Activated CD8-positive, alpha-beta memory T cell treated with anti-CD3 and anti-CD28 coated beads, Interleukin-2, amount 50 U/mL, for 48 hours (primary cell): ENCODE measurements at regions not wholly inside any gene's neighbourhood (a gene's known extent, or its start where the extent isn't known, plus 50 kb on each side); places are given as distances from the start of the nearest gene placed in this dataset.
"Not testable (repeated sequence)": the region's sequence is repeated elsewhere in the genome, so short reads cannot be mapped to it uniquely, and the experiment has no call there.

Experiments used
- DNase-seq: peaks from one replicate; pipeline ENCODE4 v3.0.0-alpha.2; 2020

DNA sequence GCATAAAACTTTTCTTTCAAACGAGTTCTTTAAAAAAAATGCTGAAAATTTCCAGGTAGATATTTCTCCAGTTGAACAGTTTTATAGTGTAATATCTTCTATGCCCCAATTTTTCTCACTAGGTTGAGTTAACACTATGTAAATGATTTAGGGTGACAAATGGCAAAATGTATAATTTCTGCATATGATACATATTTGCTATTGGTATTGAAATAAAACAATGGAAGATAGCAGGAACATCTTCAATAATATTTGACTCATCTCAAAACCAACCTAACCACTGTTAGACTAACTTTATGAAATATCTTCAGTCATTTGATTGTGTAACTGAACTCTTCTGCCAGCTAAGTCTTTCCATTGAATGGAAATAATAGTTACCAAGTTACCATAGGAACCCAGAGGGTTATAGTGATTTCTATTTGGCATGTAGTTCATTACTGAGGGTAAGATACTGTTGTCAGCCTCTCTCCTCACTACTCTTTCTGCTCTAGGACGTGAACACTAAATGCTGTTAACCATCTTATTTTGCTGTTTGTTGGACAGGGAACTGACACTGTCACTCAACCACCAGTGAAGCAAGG, 824.7 kb upstream of the NECTIN3 start:
- DNase-seq = no peak

DNA sequence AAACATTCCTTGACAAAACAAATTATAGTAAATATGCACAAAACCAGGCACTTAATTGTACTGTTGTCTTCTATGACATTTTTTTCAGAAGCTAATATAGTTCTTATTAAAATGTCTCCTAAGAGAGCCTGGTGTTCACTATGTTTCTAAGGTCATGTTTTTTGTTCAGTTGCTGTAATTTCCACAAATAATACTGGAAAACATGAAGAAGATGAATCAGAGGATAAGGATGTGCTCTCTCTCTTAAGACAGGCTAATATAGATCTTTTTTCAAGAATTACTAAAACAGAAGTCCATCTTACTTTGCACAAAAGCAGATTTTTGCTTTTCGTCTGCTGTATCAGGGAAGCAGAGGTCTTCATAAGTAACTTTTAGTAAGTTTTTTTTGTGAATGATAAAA, 823.0 kb upstream of the NECTIN3 start:
- DNase-seq = no peak

DNA sequence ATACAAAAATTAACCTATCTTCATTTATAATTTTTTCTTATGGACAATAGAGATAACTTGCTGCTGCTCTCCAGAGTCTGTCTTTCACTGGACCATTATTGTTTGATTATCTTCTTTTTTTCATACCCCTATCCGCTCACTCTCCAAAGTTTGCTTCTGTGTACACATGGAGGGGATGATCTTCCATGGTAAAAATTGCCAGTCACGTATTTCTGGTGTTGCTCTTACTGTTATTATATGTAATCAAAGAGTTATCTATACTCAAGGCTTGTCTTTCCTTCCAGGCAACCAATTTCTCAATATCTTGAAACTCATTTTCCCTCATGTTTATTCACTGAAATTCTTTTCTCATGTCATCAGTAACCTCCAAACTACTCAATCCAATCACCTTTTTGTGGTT, 817.8 kb upstream of the NECTIN3 start:
- DNase-seq = no peak

DNA sequence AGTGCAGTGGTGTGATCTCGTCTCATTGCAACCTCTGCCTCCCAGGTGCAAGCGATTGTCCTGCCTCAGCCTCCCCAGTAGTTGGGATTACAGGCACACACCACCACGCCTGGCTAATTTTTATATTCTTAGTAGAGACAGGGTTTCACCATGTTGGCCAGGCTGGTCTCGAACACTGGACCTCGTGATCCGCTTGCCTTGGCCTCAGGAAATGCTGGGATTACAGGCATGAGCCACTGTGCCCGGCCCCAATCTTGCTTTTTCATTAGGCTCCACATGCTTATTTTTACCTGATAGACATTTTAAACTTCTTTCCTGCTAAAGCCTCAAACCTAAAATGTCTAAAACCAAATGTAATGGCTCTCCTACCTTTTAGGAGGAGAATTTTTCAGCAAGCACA, 817.0 kb upstream of the NECTIN3 start:
- DNase-seq = no peak

DNA sequence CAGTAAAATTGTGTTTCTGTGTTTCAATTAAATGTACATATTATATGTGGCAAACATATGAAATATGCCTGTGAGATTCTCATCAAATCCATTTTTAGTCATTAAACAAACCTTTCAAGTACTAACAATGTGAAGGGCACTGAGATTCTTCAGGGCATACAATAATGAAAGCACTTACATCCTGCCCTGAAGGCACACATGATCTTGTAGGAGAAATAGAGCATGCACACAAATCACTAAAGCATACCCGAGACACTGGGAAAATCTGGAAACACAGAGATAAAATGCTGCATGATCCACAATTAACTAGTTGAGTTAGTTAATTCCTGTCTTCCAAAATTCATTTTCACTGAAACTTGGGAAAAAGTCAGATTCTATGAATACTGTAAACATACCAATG, 810.5 kb upstream of the NECTIN3 start:
- no peak for DNase-seq

DNA sequence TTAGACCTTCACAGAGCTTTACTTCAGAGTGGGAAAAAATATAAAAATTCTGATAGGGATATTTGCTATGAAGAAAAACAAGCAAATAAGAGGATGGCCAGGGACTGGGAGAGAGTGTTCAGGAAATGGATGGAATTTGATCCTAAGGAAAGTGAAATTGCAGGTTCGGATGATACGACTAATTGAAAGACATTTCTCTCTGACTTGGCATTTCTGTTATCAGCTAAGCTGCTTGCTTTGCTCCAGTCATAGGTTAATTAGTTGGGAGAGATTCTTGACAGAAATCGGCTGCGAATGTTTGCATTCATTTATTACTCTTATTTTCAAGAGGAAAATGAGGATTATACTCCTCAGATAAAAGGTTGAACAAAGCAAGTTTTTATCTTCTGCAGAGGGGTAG, 808.7 kb upstream of the NECTIN3 start:
- no peak for DNase-seq

DNA sequence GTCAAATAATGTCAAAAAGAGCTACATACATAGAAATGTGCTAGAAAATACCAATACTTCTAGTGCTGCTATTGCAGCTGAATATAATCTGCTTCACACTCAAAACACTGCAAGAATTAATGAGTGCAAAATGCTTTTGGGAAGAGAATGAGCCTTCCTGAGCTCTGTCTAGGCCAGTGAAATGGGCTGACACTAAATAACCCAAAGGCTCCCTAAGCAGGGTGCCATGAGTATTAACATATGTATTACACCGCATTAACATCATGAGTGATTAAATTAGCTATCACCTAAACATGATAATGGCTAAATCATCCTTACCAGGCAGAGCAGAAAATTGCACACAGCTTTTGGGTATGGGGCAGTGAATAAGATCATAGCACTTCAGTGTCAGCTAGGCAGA, 806.3 kb upstream of the NECTIN3 start:
- DNase-seq = no peak

DNA sequence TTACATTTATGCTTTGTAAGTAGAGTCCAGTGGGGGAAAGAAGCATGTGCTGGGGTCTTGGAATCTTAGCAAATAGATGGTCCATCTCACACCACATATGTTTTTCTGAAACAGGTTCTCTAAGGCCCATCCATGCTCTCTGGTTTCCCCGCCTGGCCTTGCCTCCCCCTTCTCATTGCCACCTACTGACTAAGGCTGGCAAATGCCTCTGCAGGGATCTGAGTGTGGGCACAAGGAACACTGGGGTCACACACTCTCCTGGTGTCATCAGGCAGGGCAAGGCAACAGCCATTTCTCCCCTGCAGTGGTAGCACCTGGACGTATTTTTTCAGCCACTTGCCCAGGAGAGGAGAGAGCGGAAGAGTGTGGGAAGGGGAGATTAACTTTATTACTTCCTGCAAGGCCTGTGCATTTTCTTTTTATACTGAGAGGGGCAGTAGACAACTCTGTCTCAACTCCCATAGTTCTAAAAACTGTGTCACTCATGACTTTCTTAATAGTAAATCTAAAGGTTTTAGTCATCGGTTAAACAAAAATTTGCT, 804.2 kb upstream of the NECTIN3 start:
- DNase-seq = no peak

DNA sequence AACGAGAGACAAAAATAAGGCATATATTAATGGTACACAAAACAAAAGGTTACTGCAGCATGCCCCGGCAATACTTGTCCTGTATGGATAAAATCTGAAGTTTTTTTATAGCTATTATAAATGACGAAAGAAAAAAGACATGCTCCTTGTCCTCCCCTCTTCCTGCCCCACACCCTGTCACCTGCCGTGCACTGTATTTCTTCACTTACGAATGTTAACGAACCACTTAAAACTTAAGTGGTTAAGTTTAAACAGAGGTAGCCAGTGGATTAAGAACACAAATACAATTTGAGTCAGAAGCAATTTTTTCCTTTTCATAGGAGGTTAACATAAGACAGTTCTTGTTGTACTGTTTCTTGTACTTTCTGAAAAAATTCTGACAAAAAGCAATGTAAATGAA, 799.1 kb upstream of the NECTIN3 start:
- no peak for DNase-seq

DNA sequence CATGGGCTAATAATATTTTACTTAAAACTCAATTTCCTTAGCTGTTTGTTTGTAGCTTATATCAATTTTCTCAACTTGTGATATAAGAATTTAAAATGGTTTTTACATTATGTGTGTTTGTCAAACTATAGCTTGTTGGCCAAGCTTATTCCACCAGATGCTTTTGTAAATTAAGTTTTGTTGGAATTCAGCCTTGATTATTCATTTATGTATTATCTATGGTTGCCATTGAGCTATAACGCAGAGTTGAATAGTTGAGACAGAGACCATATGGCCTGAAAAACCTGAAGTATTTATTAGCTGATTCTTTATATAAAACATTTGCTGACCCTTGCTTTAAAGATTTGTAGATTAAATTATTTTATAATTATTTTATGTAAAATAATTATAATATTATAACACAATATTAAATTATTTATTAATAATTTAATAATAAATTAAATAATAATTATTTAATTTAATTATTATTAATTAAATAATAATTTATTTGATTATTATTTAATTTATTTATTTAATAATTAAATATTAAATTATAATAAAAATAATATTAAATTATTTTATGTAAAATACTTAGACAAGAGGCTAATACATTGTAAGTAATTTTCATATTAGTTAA, 779.6 kb upstream of the NECTIN3 start:
- DNase-seq = no peak

DNA sequence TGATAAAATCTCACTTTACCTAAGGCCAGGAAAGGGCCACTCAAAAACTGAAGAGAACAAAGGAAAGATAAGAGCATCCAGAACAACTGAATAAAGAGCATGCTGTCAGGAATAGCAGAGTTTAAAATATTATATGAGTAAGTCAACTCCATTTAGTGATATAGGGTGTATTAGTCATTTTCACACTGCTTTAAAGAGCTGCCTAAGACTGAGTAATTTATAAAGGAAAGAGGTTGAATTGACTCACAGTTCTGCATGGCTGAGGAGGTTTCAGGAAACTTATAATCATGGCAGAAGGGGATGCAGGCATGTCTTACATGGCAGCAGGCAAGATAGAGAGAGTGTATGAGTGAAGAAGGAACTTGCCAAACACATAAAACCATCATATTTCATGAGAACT, 778.0 kb upstream of the NECTIN3 start:
- no peak for DNase-seq

DNA sequence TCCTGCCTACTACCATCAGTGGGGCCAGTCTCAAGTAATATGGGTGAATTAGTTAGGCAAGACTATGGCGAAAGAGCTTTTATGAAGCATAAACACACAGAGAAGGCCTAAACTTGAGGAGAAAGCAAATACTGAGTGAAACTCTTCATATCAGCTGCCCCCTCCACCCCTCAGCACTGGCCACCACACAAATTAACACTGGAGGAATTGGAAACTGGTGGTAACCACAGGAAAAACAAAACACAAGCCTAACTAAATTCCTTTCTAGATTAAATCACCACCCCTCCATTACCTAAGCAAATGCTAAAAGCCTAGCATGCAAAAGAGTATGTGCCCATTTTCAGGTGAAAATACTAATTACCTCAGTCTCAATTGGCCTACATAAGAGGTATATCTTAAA, 774.7 kb upstream of the NECTIN3 start:
- no peak for DNase-seq

DNA sequence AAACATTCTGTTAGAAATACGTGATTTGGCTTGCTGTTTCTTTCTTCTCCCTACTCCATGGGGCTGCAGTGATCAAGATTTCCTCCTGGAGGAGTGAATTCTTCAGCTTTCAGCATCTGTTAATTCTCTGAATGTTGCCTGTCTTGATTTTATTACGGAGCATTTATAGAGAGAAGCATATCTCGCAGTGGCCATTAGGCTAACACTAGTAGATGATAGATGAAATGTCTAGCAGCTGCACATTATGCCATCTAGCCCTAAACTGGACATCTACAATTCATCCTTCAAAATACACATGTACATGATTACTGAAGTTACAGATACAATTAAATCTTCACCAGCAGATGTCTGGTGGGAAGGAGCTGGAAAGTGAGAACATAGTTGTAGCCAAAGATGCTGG, 769.8 kb upstream of the NECTIN3 start:
- DNase-seq = no peak

DNA sequence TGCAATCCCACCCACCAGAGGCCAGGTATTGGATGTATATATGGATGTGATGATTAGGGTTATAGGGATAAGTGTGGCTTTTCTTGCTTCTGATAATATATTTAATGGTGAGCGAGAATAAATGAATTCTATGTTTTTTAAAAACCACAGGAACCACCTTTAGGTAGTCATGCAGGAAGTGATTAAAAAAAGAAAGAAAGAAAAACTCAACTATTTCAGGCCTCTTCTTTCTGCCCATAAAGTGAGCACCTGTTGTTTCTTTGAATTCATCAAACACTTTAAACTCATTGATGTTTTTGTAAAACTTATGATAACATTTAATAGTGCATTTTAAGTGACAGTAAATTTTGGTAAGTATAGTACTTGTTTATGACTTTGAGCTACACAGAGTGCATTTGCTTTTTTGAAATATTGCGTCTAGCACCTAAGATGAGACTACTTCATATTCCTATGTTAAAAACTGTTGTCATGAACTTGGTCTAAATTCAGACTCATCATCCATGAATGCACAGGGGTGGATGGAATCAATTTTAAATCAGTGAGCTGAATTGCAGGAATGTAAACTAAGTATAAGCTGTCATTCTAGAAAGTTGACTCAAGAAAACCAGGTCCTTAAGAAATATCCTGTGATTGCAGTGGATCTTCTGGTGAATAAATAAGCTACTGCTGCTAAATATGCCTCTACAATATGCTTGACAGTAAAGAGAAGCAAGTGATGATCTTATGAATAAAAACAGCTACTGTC, 764.4 kb upstream of the NECTIN3 start:
- DNase-seq = no peak

DNA sequence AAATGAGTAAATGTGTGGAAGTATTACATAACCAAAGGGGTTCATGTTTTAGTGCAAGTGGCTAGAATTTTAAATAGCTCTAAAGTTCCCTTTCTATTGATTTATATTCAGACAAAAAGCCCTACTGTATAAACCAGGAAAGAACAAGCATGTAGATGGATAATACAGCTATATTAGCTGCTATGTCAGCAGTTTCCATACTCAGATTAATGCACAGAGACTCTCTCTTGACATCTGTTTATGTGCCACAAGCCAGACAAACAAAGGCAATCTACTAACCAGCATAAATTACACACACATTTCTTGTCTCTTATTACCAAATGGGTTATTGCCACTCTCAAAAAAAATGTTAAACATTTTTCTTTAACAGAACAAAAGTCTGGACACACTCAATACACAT, 760.1 kb upstream of the NECTIN3 start:
- no peak for DNase-seq

DNA sequence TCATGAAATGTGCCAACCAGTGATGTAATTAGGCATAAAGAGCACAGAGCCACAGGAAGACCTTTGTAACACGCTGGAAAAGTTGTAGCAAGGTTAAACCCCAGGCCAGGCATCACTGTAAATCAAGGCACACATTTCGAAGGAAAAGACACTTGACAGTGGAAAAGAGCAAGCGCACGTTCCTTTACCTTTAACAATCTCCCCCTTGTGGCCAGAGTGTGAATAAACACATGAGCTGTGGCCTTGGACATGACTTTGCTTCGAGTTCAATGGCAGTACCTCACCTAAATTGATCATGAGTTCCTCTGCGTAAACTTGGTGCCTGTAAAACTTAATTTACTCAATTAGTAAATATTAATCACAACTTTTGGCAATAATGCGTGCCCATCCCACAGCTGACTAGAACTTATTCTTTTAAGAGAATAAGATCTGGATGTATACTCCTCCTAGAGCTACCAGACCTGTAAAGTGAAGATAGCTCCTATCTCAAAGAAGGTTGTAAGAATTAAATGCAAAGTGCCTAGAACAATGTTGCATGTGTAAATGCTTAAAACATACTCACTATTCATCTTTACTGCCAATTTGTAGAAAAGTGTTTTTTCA, 757.0 kb upstream of the NECTIN3 start:
- peak; percentile 54 for DNase-seq

DNA sequence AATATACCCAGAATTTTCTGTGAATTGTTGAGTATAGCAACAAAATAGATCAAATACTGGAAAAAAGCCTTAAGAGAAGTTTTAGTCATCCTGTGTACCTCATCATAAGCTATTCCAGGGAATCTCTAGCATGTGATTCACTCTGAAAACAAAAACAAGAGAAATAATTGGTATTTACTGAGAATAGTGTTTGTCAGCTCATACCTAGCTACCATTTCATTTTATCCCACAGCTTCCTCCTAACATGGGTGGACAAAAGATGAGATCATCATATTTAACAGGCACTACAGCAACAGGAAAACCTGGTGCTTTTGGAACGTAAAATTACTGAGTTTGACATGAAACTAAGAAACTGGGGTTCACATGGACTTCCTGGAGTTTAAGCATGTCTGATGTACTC, 753.5 kb upstream of the NECTIN3 start:
- no peak for DNase-seq

DNA sequence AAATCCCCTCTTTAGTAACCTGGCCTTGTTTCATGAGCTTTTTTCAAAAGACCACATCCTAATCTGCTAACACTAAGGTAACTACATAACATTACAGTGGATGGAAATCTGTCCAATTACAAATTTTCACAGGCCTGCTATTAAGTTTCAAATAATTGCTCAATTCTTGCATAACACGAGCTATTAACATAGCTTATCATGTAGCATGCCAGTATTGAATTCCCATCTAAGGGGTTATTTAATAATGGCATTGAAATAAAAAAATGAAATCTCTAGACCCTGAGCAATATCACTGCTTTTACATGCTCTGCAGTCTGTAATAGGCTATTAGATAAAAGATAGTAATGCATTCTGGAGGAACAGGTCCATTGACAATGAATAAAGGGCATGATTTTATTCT, 748.3 kb upstream of the NECTIN3 start:
- no peak for DNase-seq

DNA sequence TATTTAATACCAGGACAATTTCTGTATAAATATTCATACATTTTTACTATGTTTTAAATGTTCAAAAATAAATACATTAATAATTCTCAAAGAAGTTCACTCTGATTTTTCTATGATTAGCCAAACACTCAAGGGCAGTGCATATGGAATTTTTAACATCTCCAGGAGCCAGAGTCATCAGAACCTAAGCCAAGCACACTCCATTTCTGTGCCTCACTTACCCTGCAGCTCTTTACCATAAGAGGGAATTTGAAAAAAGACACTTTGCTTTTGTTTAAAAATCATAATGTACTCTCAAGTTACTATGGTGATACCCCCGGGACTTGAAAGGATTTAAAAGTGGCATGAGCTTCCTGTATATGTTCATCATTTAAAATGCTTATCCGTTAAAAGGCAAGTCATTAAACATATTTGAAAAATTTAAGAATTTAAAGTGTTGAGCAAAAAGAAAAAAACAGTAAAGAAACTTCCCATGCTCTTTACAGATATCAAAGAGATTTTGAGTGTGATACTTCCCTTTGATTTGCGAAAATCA, 747.4 kb upstream of the NECTIN3 start:
- no peak for DNase-seq

DNA sequence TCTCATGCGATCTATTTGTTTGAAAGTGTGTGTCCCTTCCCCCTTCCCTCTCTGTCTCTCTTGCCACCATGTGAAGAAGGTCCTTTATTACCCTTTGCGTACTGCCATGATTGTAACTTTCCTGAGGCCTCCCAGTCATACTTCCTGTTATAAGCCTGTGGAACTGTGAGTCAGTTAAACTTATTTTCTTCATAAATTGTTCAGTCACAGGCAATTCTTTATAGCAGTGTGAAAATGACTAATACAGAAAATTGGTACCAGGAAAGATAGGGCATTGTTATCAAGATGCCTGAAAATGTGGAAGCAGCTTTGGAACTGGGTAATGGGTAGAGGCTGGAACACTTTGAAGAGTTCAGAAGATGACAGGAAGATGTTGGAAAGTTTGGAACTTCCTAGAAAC, 743.7 kb upstream of the NECTIN3 start:
- DNase-seq = no peak

DNA sequence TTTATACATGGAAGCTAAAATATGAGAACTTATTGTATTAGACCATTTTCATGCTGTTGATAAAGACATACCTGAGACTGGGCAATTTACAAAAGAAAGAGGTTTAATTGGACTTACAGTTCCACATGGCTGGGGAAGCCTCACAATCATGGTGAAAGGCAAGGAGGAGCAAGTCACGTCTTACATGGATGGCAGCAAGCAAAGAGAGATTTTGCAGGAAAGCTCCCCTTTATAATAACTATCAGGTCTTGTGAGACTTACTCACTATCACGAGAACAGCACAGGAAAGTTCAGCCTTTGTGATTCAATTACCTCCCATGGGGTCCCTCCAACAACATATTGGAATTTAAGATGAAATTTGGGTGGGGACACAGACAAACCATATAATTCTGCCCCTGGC, 740.1 kb upstream of the NECTIN3 start:
- DNase-seq = not testable (repeated sequence)

DNA sequence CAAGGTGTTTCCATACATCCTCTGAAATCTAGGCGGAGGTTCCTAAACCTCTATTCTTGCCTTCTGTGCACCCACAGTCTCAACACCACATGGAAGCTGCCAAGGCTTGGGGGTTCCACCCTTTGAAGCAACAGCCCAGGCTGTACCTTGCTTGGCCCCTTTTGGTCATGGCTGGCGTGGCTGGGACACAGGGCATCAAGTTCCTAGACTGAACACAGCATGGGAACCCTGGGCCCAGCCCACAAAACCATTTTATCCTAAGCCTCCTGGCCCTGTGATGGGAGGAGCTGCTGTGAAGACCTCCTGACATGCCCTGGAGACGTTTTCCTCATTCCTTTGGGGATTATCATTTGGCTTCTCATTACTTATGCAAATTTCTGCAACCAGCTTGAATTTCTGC, 739.0 kb upstream of the NECTIN3 start:
- DNase-seq = no peak

DNA sequence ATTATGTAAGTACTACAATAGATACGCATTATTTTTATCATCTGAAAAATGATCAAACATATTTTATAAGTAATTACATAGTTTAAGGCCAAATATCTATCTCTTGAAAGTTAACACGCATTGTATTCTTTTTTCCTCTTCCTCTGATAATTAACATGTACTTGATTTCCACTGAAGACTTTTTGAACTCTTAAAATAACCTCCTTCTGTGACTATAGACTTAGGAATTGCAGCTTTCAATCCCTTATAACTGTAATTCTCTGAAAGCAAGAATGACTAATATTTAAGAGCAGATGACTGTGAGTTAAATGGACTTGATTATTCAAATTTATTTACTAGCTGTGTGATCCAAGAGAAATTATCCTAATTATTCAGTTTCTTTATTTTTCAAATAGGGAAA, 730.6 kb upstream of the NECTIN3 start:
- no peak for DNase-seq

DNA sequence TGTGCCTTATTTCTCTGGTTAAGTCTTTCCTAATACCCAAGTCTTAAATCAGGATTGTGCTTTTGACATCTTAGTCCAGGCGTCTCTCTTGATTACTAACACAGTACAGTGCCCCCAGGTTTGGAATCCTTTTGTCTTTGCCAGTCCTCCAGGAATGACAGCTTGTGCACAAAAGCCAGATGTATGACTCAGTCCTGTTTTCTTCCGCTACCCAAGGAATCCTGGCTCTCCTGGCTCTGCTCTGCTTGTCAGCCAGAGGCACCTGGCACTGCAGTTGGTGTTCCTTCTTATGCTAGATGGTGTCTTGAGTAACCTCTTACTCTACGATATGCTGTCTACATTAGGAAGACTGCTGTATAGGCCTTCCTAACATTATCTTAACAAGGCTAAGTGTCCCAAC, 728.2 kb upstream of the NECTIN3 start:
- DNase-seq = no peak
